Stimulated activated CD4-positive, alpha-beta T cell treated with anti-CD3 and anti-CD28 coated beads, Interleukin-4, amount 100 ng/mL, for 48 hours (primary cell): ENCODE measurements at regions not wholly inside any gene's neighbourhood (a gene's known extent, or its start where the extent isn't known, plus 50 kb on each side); places are given as distances from the start of the nearest gene placed in this dataset.

ENCODE experiments used
- DNase-seq, 2 donors: peaks; one replicate each; pipeline ENCODE4 v3.0.0-alpha.2; 2020; ENCODE audit warnings: low read depth in 2 of 2

DNA sequence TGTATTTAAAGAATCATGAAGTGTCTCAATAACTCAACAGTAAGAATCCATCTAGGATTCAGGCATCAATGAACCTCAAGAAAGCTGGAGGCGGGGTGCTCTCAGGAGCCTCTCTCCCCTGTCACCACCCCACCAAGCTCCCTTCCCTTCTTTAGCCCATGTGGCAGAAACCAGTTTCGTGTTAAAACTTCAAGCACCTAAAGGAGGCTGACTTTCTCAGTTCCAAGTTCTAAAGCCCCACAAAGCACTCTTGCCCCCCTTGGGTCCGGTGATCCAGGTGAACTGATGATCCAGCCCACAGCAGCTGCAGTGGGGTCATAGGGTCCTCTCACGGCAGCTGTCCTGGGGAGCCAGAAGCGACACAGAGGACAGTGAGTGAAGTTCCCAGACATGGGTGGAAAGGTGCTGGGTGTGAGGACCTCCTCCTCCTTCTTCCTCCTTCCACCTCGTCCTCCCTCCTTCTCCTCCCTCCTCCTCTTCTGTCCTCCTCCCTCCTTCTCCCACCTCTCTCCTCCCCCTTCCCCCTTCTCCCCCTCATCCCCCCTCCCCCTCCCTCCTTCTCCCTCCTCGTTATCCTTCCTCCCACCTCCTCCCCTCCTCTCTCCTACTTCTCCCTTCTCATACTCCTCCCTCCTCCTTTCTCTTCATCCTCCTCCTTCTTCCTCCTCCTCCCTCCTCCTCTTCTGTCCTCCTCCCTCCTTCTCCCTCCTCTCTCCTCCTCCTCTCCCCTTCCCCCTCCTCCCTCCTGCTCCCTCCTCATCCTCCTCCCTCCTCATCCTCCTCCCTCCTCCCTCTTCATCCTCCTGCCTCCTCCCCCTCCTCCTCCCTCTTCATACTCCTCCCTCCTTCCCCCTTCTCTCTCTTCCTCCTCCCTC, 192.4 kb upstream of the AGAP1 start:
- DNase-seq: no peak

DNA sequence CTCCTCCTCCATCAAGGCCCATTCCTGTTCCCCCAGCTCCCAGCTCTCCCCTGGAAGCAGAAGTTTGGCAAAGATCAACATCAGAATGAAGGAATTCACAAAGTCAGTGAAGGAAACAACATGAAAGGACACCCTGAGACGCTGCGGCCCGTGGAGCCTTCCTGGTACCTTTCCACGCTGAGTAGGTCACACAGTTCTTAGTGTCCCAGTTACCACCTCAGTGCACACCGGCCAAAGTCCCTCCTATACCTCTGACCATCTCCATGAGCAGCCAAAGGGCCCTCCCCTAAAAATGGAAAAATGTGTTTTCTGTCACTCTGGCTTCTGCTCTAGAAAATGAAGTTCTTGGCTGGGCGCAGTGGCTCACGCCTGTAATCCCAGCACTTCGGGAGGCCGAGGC, 191.6 kb upstream of the AGAP1 start:
- no peak for DNase-seq

DNA sequence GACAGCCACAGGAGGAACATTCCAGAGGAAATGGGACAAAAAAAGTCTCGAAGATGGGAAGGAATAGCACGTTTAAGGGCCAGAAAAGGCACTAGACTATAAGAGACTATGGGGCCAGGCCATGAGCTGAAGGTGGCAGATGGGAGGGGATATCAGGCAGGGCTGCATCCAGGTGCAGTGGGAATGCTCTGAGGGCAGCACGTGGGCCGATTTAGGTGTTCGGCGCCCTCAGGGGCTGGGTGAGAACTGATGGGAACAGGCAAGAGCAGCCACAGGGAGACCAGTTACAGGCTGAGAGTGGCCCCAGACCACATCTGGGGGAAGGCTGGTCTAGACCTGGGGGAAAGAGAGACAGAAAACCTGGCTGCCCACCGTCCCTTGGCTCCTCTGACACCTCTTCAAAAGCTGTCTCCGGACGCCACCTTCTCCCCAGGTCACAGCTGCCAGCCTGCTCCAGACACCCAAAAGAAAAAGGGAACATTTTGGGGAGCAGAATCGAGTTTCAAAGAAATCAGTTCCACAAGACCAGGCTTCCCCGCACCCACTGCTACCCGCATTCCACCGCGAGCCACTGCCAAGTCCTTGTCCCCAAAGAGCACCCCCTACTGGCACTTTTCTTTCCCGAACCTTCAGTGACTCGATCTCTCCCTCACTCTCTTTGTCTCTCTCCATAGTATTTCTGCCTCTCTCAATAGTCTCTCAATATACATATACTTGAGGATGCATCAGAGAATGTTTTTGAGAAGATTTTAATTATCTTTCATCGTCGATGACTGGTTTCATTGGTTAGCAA, 190.1 kb upstream of the AGAP1 start:
- DNase-seq: no peak

DNA sequence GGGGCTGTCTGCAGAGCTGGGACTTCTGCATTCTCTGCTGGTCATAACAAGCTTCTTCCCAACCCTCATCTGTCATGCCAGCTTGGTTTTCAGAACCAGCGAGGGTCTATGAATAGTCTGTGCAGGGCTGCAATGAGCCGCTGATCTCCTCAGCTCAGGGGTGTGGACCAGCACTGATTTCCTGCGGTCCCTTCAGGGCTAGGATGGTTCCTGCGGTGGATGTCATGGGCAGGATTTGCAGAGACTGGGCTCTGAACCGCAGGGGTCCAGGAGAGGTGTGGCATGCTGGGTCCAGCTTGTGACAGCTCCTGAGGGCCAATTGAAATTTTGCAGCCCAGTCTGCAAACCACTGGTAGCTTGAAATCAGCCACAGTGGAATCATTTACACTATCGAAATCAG, 188.2 kb upstream of the AGAP1 start:
- DNase-seq: no peak

DNA sequence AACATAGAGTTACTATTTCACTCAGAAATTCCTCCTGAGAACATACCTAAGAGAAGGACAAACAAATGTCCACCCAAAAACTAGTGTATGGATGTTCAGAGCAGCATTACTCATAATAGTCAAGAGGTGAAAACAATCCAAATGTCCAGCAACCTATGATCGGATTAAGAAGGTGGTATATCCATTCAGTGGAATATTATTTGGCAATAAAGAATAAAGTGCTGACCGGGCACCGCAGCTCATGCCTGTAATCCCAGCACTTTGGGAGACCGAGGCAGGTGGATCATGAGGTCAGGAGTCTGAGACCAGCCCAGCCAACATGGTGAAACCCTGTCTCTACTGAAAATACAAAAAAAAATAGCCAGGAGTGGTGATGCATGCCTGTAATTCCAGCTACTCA, 182.8 kb upstream of the AGAP1 start:
- DNase-seq: no peak

DNA sequence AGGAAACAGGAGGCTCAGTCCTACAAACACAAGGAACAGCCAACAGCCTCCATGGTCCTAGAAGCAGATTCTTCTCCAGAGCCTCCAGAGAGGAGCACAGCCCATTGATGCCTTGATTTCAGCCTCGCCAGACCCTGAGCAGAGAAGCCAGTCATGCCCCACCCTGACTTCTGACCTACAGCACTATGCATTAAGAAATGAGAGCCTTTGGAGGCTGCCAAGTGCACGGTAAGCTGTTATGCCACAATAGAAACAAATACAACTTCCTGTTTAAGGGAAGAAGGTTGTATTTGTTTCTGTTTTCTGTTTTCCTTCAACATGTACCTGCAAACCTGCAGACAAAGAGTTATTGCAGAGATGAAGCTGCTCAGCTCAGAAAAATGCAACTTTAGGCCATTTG, 181.3 kb upstream of the AGAP1 start:
- DNase-seq: no peak

DNA sequence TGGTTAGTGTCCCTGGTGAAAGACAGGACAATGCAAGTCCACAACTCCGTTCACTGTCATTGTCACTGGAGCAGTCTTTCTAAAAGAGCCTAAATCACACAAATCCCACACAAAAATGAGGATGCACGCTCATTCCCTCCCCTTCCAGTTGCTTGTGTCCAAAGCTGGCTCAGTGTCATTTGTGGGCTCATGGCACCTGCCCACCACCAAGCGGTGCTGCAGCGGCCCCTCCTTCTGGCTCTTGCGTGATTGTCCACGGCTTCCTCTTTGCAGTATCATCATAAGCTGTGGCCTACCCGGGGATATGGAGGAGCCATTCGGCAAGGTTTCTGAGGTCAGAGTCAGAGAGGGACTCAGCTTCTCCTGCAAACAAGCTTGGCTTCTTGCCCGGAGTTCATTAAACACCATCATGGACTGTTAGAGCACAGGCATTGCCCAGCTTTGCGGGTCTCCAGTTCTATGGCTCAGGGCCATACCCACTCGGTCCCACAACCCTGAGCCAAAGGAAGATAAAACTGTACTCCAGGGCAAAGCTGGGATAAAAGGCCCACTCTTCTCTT, 179.4 kb upstream of the AGAP1 start:
- no peak for DNase-seq

DNA sequence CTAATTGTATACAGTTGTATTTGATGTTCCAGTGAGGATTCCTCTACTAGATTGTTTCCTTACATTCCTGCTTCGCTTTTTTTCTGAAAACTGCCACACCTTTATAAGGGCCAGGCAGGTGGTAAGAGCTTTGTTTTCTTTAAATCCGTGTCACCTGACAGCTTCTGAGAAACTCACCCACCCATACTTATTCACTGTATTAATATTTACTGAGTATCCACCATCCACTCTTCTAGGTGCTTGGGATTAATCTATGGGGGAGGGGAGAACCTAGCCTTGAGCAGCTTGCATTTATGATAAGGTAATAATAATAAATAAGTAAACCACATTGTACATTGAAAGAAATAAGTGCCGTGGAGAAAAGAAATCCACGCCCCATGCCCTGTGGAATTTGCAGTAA, 174.7 kb upstream of the AGAP1 start:
- DNase-seq: no peak

DNA sequence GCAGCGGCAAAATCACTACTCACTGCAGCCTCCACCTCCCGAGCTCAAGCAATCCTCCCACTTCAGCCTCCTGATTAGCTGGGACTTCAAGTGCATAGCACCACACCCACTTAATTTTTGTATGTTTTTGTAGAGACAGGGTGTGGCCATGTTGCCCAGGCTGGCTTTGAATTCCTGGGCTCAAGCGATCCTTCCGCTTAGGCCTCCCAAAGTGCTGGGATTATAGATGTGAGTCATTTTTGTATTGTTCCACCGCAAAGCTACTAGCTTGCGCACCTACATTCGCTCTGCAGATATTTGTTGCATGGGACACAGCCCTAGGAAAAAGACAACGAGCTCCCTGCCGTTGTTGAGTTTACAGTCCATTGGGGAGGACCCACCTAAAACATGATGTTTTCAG, 173.5 kb upstream of the AGAP1 start:
- no peak for DNase-seq

DNA sequence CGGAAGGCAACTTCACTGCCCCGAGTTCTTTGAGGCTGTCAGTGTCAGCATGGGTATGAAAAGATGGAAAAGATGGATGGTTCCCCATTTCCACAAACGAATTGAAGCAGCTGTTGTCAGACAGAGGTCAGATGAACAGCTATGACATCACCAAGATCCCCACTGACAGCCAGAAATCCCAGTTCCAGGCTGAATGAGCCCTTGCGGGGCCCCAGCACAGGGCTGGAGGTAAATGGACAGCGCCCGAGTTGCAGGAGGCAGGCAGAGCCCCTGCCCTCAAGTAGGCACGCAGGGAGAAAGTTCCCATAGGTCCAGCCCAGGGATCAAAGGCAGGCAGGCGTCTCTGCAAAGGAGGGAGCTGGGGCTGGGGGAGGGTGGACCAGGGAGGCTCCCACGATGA, 169.5 kb upstream of the AGAP1 start:
- DNase-seq: no peak

DNA sequence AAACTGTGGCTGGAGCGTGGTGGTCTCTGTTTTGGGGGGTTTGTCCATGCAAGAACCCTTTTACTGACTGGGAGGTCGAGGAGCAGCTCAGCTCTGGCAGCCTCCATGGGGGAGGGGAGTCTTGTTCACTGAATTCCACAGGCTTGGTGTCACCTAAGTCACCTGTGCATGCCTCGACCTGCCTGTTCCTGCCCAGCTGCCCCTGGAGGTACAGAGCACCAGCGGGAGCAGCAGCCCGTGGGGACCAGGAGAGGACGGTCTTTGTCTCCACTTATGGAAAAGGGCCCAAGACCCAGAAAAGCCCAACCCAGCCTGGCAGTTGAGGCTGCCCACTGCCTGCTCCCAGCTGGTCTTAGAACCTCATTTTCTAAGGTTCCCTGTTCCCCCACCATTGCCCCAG, 168.7 kb upstream of the AGAP1 start:
- no peak for DNase-seq

DNA sequence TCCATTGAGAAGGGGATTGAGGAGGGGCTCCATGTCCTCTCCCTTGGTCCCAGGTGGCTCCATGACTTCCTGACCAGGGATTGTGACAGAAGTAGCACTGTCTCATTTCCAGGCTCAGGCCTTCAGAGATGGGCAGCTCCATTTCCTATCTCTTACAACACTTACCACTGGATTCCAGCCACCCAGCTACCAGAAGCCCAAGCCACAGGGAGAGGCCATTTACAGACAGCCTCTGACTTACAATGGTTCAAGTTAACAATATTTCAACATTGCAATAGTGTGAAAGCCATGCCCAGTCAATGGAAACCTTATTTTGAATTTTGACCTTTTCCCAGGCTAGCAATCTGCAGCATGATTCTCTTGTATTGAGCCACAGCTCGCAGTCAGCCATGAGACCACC, 164.9 kb upstream of the AGAP1 start:
- DNase-seq: no peak

DNA sequence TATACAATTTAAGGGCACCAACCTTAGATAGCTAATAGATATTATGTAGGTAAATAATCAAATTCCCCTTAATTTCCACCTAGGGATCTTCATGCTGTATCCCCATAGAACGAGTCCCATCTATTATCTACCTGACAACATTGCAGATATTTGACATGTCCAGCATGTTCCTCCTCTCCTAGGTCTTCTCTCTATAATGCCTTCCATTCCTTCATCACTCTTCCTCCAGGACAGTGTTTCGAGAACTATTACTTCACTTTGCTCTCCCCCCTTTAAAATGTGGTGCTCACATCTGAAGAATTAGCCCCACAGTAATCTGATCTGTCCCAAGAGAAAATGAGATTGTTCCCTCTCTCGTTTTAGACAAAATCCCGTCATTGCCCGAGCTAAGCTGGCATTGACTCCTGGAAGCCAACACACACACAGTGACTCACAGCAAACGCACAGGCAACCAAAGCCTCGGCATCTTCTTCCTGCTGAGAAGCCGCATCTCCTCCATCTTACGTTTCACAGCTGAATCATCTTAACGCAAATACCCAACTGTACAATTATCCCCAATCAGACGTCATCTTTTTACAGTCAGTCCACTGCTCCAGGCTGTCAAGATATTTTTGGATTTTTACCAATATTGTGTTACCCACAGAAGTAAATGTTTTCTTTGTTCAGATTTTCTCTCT, 162.9 kb upstream of the AGAP1 start:
- no peak for DNase-seq

DNA sequence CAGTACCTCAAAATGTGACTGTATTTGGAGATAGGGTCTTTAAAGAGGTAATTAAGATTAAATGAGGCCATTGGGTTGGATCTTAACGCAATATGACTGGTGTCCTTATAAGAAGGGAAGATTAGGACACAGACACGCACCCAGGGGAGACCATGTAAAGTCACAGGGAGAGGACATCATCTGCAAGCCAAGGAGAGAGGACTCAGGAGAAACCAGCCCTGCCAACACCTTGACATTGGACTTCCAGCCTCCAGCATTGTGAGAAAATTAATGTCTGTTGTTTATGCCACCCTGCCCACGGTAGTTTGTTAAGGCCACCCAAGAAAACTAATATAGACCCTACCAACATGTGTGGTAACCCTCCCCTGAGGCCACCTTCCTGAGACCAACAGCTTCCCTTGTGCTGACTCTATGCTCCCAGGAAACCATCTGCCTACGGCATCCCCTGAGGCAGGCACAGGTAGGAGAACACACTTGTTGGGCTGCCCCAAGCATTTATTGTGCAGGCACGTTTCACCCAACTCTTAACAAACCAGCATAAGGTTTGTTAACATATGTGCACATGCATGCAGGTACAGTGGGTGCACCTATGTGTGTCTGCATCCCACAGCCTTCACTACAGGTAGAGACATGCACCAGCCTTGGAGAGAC, 161.5 kb upstream of the AGAP1 start:
- DNase-seq: no peak

DNA sequence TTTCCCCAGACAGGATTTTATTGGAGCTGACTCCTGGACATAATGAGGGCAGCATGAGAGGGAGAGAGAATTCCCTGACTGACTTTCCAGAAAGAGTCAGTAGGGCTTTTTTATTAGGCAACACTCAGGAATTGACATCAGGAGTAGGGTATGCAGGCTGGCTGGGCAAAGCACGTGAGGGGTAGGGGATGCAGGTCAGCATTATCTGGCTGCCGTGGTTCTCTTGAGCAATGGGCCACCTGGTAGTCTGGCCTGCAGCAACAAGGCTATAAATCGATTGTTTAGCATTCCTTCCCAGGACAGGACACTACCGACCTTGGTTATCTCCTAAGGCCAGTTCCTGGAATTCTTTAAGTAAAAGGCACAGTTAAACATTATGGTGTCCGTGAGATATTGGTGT, 160.8 kb upstream of the AGAP1 start:
- DNase-seq: no peak

DNA sequence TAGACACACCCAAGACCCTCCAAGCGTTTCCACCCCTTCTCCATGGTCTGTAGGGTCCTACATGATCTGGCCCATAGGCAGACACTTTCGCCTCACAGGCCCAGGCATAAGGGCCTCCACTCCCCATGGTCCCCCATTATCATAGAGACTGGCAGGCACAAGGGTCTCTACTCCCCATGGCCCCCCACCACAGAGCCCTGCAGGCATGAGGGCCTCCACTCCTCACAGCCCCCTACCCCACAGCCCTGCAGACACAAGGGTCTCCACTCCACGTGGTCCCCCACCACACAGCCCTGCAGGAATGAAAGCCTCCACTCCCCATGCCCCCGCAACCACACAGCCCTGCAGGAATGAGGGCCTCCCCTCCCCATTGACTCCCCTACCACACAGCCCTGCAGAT, 159.7 kb upstream of the AGAP1 start:
- DNase-seq: no peak

DNA sequence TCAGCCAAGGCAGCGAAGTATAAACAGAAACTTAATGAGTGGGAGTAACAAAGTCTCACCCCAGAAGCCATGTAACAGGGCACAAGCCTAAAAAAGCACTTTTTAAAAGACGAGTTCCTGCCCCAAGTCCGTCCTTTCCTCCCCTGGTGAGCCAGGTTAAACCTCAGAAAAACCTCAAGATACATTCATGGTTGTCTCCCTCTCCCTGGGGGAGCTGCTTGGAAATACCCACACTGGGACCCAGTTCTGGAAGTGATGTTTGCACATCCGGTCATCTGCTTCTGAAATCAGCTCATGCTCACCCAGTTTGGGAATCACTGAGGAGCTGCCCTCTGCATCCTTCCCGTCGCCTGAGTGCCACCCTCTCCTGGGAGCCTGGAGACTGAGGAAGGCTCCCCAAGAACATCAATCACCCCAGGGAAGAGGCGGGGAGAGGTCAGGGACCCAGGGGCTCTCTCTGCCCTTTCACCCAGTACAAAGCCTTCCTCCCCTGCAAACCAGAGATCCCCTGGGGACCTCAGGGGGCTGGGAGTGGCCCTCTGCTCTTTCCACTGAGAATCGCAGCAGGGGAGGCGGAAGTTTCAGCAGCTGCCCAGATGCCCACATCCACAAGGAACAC, 150.6 kb upstream of the AGAP1 start:
- DNase-seq: no peak

DNA sequence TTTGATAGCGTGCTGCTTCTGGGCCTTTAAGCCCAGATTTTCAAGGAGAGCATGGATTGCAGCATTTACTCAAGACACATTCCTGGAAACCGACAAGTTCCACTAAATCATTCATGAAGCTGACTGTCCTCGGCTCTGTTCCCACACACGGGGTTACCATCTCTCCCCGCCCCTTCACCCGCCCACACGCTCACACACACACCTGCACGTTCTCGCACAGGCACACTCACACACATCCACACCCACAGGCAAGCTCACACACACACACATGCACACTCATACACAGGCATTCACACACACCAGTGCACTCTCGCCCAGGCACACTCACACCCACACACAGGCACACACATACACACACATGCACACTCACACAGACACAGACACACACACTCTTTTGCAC, 150.0 kb upstream of the AGAP1 start:
- DNase-seq: no peak

DNA sequence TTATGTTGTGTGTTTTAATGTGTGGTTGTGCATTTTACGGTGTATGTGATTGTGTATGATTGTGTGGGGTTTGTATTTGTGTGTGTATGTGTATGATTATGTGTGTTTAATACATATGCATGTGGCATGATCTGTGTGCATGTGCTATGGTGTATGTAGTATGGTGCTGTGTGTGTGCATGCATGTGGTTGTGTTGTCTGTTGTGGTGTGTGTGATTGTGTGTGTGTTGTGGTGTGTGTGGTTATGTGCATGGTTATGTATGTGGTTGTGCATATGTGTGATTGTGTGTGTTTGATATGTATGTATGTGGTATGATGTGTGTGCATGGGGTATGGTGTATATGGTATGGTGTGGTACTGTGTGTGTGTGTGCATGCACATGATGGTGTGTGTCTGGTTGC, 148.1 kb upstream of the AGAP1 start:
- no peak for DNase-seq

DNA sequence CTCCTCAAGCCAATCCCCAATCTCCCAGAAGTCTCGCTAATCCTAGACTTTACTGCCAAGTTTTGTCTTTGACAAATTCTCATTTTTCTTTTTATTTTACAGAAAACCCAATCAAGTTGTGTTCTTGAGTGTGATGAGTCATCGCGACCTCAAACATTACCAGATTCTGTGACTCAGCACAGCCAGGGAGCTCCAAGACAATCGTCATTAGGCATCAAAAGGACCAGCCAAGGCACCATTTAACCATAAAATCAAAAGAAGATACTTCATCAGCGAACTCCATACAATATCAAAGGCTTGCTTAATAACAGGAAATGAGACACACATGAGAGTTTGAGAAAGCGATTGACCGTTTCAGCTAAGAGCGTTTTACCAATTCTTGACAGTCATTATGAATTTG, 146.2 kb upstream of the AGAP1 start:
- no peak for DNase-seq

DNA sequence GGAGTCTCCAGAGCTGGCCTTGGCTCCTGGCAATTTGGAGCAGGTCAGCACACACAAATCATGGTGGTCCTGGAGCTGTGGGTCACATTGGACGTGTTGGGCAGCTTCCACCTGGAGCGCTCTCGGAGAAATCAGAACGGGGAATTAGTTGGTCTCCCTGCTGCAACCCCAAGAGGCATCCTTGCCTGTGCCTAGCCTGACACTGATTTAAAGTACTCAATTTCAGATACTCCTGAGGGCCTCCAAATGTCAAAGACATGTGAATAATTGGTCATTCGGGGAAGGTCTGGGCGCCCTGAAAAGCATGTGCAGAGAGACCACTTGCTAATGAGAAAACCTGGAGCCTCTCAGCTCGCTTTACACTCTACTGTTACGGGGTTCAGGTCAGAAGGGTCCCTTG, 145.5 kb upstream of the AGAP1 start:
- no peak for DNase-seq
